Naive thymus-derived CD4-positive, alpha-beta T cell (primary cell): ENCODE measurements at regions not wholly inside any gene's neighbourhood (a gene's known extent, or its start where the extent isn't known, plus 50 kb on each side); places are given as distances from the start of the nearest gene placed in this dataset.

Experiments
- ATAC-seq: fragments of 150-1000 bp; cut with Tn5 transposase; 2 replicates; pipeline ENCODE4 v1.10.0; 2021; ENCODE audit warnings: mild to moderate bottlenecking, moderate library complexity
- CTCF ChIA-PET: fragments of 350-600 bp; sonication (Branson Sonifier 250); formaldehyde crosslinking; loops from one replicate; lab custom pipeline; 2021; ENCODE audit warnings: antibody characterized with exemption; lab: Charles Lee
- POLR2A ChIA-PET: fragments of 350-600 bp; sonication (Branson Sonifier 250); formaldehyde crosslinking; loops from one replicate; lab custom pipeline; 2021; ENCODE audit warnings: antibody characterized with exemption, inconsistent platforms; lab: Charles Lee
- DNase-seq, 9 donors: peaks; one replicate each; pipeline versions ENCODE4 v3.0.0 to v3.0.0-alpha.2; 2020 to 2022; ENCODE audit warnings: mixed read lengths in 1 of 9
- H3K27ac ChIP-seq: one replicate; pipeline ENCODE4 v1.7.0; 2013; ENCODE audit warnings: mild to moderate bottlenecking, low read depth, low read length, moderate library complexity
- H3K27me3 ChIP-seq, 2 donors: one replicate each; pipeline ENCODE4 v1.7.0; 2013; ENCODE audit warnings: low read length in 2 of 2, mild to moderate bottlenecking in 2 of 2, moderate library complexity in 2 of 2; ENCODE audit not compliant: control insufficient read depth in 2 of 2, insufficient read depth in 2 of 2
- H3K36me3 ChIP-seq, 3 experiments: 1 replicate in 2 of 3; 2 replicates in 1 of 3; pipeline ENCODE4 v1.7.0; 2013; ENCODE audit warnings: low read length in 3 of 3, mild to moderate bottlenecking in 3 of 3, moderate library complexity in 1 of 3; ENCODE audit not compliant: insufficient read depth in 3 of 3, control insufficient read depth in 2 of 3
- H3K4me1 ChIP-seq, 2 donors: one replicate each; pipeline ENCODE4 v1.7.0; 2013; ENCODE audit warnings: low read length in 2 of 2, mild to moderate bottlenecking in 2 of 2, moderate library complexity in 1 of 2; ENCODE audit not compliant: control insufficient read depth in 2 of 2, insufficient read depth in 2 of 2
- H3K4me3 ChIP-seq: 2 replicates; pipeline ENCODE4 v1.7.0; 2013; ENCODE audit warnings: mild to moderate bottlenecking, low read length
- H3K9me3 ChIP-seq, 3 experiments: 1 replicate in 2 of 3; 2 replicates in 1 of 3; pipeline ENCODE4 v1.7.0; 2013; ENCODE audit warnings: low read length in 3 of 3; ENCODE audit not compliant: control insufficient read depth in 2 of 3
- H3K27ac Mint-ChIP-seq, 9 donors: one replicate each; pipeline ENCODE4 v1.8.0; 2020 to 2022; ENCODE audit warnings: mixed read lengths in 9 of 9, mild to moderate bottlenecking in 8 of 9, moderate library complexity in 5 of 9, inconsistent platforms in 2 of 9
- H3K27me3 Mint-ChIP-seq, 5 donors: one replicate each; pipeline ENCODE4 v1.8.0; 2021 to 2022; ENCODE audit warnings: mixed read lengths in 5 of 5, mild to moderate bottlenecking in 1 of 5
- H3K36me3 Mint-ChIP-seq, 5 donors: one replicate each; pipeline ENCODE4 v1.8.0; 2020 to 2022; ENCODE audit warnings: mixed read lengths in 5 of 5, mild to moderate bottlenecking in 3 of 5, inconsistent platforms in 1 of 5
- H3K4me1 Mint-ChIP-seq, 7 donors: one replicate each; pipeline ENCODE4 v1.8.0; 2020 to 2022; ENCODE audit warnings: mixed read lengths in 7 of 7, mild to moderate bottlenecking in 3 of 7, inconsistent platforms in 1 of 7
- H3K4me3 Mint-ChIP-seq, 10 donors: one replicate each; pipeline ENCODE4 v1.8.0; 2020 to 2022; ENCODE audit warnings: mild to moderate bottlenecking in 10 of 10, mixed read lengths in 10 of 10, moderate library complexity in 6 of 10, inconsistent platforms in 2 of 10
- H3K9me3 Mint-ChIP-seq, 11 donors: one replicate each; pipeline ENCODE4 v1.8.0; 2020 to 2022; ENCODE audit warnings: mixed read lengths in 11 of 11, mild to moderate bottlenecking in 4 of 11, inconsistent platforms in 1 of 11, moderate library complexity in 1 of 11
- intact Hi-C, 2 donors: fragments of 100-400 bp; cut with micrococcal nuclease; formaldehyde crosslinking; loops; one replicate each; pipeline ENCODE4 v1.15.1; 2023

DNA sequence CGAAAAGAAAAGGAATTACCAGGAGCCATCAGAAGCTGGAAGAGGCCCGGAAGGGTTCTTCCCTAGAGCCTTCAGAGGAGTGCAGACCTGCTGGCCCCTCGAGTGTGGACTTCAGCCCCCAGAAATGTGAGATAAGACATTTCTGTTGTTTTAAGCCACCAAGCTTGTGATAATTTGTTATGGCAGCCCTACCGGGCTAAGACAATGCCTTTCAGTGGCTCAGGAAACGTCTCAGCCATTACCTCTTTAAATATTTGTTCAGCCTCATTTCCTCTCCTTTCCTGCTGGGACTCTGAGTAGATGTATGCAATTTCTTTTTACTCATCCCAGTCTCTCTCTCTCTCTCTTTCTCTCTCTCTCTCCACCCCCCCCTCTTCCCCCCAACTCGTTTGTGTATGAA, 174.7 kb upstream of the GRB10 start:
- peaks cover 0 to 10% (median 6%) of the 10 kb centered on the region in 5 donors for H3K27me3 Mint-ChIP-seq
- Histone ChIP-seq H3K36me3 (no peaks in the 10 kb centered on the region), H3K27ac (no peak overlapping the region), H3K4me3 (no peak overlapping the region), H3K27me3 (no peaks in the 10 kb centered on the region), H3K4me1 (no peaks in the 10 kb centered on the region), H3K9me3 (no peaks in the 10 kb centered on the region)
- ChIA-PET POLR2A (no interaction called here), CTCF (no interaction called here)
- intact Hi-C loops, result no loop called here
- ATAC-seq (no peak), DNase-seq (no peak)
- H3K36me3 Mint-ChIP-seq, result no peaks in the 10 kb centered on the region
- no peaks in the 10 kb centered on the region for H3K9me3 Mint-ChIP-seq
- no peak overlapping the region for H3K4me3 Mint-ChIP-seq
- H3K4me1 Mint-ChIP-seq, result peaks cover 0 to 4% (median 0%) of the 10 kb centered on the region in 7 donors
- H3K27ac Mint-ChIP-seq, result no peak overlapping the region

DNA sequence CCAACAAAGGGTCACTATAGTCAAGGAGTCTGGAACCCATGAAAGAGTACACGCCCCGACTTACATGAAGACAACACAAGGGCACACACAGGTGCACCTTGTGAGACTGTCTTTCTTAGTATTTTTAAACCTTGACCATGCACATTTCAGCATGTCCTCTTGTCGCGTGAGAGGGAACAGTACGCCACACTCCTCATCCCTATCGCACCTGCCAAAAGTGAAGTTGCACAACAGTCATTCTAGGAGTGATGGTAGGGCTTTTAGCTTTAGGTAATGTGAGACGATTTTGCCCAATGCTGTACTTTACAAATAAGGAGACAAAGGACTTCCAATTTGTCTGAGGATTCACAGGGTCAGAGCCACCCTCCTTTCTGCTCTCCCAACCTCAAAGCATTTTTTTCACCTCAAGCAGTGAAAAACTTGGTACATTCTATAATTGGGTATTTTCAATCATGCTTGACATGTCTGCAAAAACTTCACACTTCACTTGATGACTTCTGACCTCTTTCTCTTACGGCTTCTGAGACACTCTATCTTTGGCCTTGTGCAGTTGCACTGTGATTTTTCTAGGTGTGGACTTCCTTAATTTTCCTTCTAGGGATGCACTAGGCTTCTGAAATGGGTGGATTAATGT, 173.9 kb upstream of the GRB10 start:
- ATAC-seq, result no peak
- H3K9me3 Mint-ChIP-seq, result no peaks in the 10 kb centered on the region
- H3K4me1 ChIP-seq, result no peaks in the 10 kb centered on the region

DNA sequence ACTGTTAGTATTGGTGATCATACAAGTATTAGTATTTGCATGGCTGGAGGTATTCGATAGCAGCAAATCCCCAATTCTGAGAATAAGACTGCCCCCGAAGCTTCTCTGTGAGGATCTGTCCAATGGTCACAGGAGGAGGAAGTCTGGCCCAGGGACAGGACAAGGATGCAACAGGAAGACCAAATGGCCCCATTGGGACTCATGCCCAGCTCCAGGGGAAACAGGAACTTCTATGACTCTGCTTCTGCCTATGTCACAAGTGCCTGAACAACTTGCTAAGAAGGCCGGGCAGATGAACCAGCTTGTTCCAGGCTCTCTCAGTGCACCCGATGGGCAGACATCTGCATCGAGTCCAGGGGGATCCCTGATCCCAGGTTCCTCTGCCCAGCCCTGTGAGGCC, 172.0 kb upstream of the GRB10 start:
- no peak overlapping the region for H3K27ac ChIP-seq
- H3K36me3 ChIP-seq, result no peaks in the 10 kb centered on the region
- H3K27me3 ChIP-seq, result no peaks in the 10 kb centered on the region
- no peaks in the 10 kb centered on the region for H3K9me3 ChIP-seq
- DNase-seq (no peak), ATAC-seq (no peak)
- intact Hi-C loops, result no loop called here
- no peak overlapping the region for H3K4me3 ChIP-seq
- Mint-ChIP-seq H3K4me3 (no peak overlapping the region), H3K9me3 (peaks cover 0 to 14% (median 2%) of the 10 kb centered on the region in 11 donors), H3K4me1 (peaks cover 0 to 3% (median 0%) of the 10 kb centered on the region in 7 donors), H3K36me3 (no peaks in the 10 kb centered on the region), H3K27ac (no peak overlapping the region), H3K27me3 (peaks cover 0 to 6% (median 4%) of the 10 kb centered on the region in 5 donors)
- H3K4me1 ChIP-seq, result no peaks in the 10 kb centered on the region
- ChIA-PET POLR2A (no interaction called here), CTCF (no interaction called here)

More for the DNA sequence above, 173.9 kb upstream of the GRB10 start:
- intact Hi-C loops, result no loop called here
- Histone ChIP-seq H3K27me3 (no peaks in the 10 kb centered on the region), H3K4me3 (no peak overlapping the region), H3K9me3 (no peaks in the 10 kb centered on the region), H3K27ac (no peak overlapping the region), H3K36me3 (no peaks in the 10 kb centered on the region)
- Mint-ChIP-seq H3K27me3 (peaks cover 0 to 10% (median 6%) of the 10 kb centered on the region in 5 donors), H3K36me3 (no peaks in the 10 kb centered on the region), H3K4me1 (peaks cover 0 to 4% (median 0%) of the 10 kb centered on the region in 7 donors), H3K4me3 (no peak overlapping the region), H3K27ac (no peak overlapping the region)
- ChIA-PET POLR2A (no interaction called here), CTCF (no interaction called here)
- no peak for DNase-seq

DNA sequence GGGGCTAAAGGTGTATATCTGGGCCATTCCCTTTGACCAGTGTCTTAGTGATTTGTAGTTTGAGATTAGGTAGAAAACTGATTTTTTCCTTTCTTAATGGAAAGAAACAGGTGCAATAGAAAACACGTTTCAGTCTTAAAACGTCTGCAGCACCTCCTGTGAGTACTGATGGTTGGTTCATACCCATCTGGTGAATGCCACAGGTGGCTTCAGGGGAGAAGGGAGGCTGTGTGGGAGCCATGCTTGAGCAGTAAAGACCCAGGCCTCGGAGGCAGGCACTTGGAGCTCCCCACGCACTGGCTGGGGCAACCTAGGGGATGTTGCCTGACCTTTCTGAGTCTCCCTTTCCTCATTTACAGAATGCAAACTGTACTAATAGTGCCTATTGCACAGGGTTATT, 171.5 kb upstream of the GRB10 start:
- POLR2A ChIA-PET, result no interaction called here
- H3K4me3 ChIP-seq, result no peak overlapping the region
- no peak for ATAC-seq
- H3K27ac ChIP-seq, result no peak overlapping the region
- Mint-ChIP-seq H3K36me3 (no peaks in the 10 kb centered on the region), H3K4me1 (peaks cover 0 to 3% (median 0%) of the 10 kb centered on the region in 7 donors), H3K27me3 (peaks cover 0 to 6% (median 4%) of the 10 kb centered on the region in 5 donors), H3K27ac (no peak overlapping the region), H3K9me3 (peaks cover 0 to 19% (median 2%) of the 10 kb centered on the region in 11 donors), H3K4me3 (no peak overlapping the region)
- CTCF ChIA-PET, result no interaction called here
- intact Hi-C loops, result no loop called here
- no peak for DNase-seq
- no peaks in the 10 kb centered on the region for H3K27me3 ChIP-seq
- H3K36me3 ChIP-seq, result no peaks in the 10 kb centered on the region
- H3K4me1 ChIP-seq, result no peaks in the 10 kb centered on the region
- no peaks in the 10 kb centered on the region for H3K9me3 ChIP-seq

DNA sequence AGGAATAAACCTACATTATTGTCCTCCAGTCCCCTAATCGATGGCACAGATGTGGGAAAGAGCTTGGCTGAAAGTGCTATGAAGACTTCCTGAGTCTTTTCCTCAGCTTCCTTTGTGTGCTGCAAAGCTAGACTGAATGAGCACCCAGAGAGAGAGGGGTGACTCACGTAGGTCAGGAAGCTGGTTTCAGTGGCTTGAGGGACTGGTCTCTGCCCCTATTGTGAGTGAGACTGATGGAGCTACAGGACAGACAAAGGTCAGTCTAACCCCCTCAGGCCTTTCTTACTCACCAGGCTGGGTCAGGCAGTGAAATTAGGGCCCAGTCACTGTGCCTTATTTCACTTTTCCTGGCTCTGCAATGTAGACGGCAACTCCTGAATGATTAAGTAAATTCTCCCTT, 171.1 kb upstream of the GRB10 start:
- H3K4me3 Mint-ChIP-seq, result no peak overlapping the region

DNA sequence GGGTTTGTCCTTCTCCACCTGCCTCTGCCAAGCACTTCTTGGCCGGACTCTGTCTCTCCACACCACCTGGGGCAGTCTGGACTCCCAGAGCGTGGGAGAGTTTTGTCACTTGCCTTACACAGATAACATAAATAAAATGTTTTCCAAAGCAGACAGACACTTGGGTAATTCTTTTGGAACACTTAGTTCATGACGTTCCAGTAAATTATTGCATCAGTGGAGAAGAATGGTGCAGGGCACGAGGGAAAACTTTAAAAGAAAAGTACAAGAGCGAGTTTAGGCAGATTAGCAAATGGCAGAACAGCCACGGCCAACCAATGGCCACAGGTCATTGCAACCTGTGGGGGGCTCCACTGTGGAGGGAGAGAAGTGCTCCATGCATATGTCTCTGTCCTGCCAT, 170.6 kb upstream of the GRB10 start:
- Mint-ChIP-seq H3K9me3 (peaks cover 0 to 26% (median 10%) of the 10 kb centered on the region in 11 donors), H3K4me3 (no peak overlapping the region), H3K36me3 (peaks cover 0 to 1% (median 0%) of the 10 kb centered on the region in 5 donors), H3K4me1 (peaks cover 0 to 3% (median 0%) of the 10 kb centered on the region in 7 donors), H3K27ac (no peak overlapping the region), H3K27me3 (peaks cover 0 to 7% (median 5%) of the 10 kb centered on the region in 5 donors)
- POLR2A ChIA-PET, result no interaction called here
- H3K9me3 ChIP-seq, result no peaks in the 10 kb centered on the region
- H3K36me3 ChIP-seq, result no peaks in the 10 kb centered on the region
- no peak for ATAC-seq
- DNase-seq, result no peak
- no peaks in the 10 kb centered on the region for H3K4me1 ChIP-seq
- no peak overlapping the region for H3K4me3 ChIP-seq
- CTCF ChIA-PET, result no interaction called here
- intact Hi-C loops, result no loop called here
- no peaks in the 10 kb centered on the region for H3K27me3 ChIP-seq
- no peak overlapping the region for H3K27ac ChIP-seq

More for the DNA sequence above, 171.1 kb upstream of the GRB10 start:
- no peak for DNase-seq
- no peaks in the 10 kb centered on the region for H3K36me3 Mint-ChIP-seq
- ChIA-PET CTCF (no interaction called here), POLR2A (no interaction called here)
- intact Hi-C loops, result no loop called here
- peaks cover 0 to 23% (median 5%) of the 10 kb centered on the region in 11 donors for H3K9me3 Mint-ChIP-seq
- ATAC-seq, result no peak
- no peaks in the 10 kb centered on the region for H3K27me3 ChIP-seq
- H3K36me3 ChIP-seq, result no peaks in the 10 kb centered on the region
- no peaks in the 10 kb centered on the region for H3K4me1 ChIP-seq
- no peak overlapping the region for H3K27ac Mint-ChIP-seq
- peaks cover 0 to 6% (median 4%) of the 10 kb centered on the region in 5 donors for H3K27me3 Mint-ChIP-seq
- no peak overlapping the region for H3K27ac ChIP-seq
- no peaks in the 10 kb centered on the region for H3K9me3 ChIP-seq
- no peak overlapping the region for H3K4me3 ChIP-seq
- H3K4me1 Mint-ChIP-seq, result peaks cover 0 to 3% (median 0%) of the 10 kb centered on the region in 7 donors

DNA sequence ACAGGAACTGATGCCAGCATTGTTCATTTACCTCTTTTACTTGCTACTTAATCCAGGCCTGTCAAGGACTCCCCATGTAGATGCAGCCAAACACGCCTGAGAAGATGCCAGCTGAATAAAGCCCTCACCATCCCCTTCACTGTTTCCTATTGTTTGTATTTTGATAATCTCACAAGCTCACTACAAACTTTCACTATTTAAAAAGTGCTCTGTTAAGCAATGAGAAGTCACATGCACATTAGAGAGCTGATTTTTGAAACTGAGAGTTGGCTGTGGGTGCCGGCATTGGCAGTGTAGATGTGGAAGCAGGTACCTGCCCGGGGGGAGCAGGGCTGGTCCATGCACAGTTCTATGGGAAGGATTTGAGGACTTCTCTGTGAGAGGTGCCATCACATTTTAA, 169.8 kb upstream of the GRB10 start:
- intact Hi-C loops, result no loop called here
- peaks cover 0 to 3% (median 0%) of the 10 kb centered on the region in 7 donors for H3K4me1 Mint-ChIP-seq
- CTCF ChIA-PET, result no interaction called here
- peaks cover 0 to 12% (median 7%) of the 10 kb centered on the region in 5 donors for H3K27me3 Mint-ChIP-seq
- Histone ChIP-seq H3K36me3 (no peaks in the 10 kb centered on the region), H3K4me3 (no peak overlapping the region), H3K27ac (no peak overlapping the region), H3K27me3 (no peaks in the 10 kb centered on the region), H3K9me3 (no peaks in the 10 kb centered on the region), H3K4me1 (no peaks in the 10 kb centered on the region)
- ATAC-seq, result no peak
- peaks cover 0 to 4% (median 0%) of the 10 kb centered on the region in 5 donors for H3K36me3 Mint-ChIP-seq
- H3K9me3 Mint-ChIP-seq, result peaks cover 0 to 26% (median 13%) of the 10 kb centered on the region in 11 donors
- H3K4me3 Mint-ChIP-seq, result no peak overlapping the region
- no peak overlapping the region for H3K27ac Mint-ChIP-seq
- DNase-seq, result no peak
- POLR2A ChIA-PET, result no interaction called here
